ENCODE measurements at regions not wholly inside any gene's neighbourhood (a gene's known extent, or its start where the extent isn't known, plus 50 kb on each side); places are given as distances from the start of the nearest gene placed in this dataset.

- TF ChIP-seq MLLT1 (IDR thresholded peaks at IDR 0.05) (no peak), SMC3 (IDR thresholded peaks at IDR 0.05; ENCODE audit: borderline replicate concordance, low read length) (no peak), NKRF (conservative IDR thresholded peaks at IDR 0.05) (no peak), ATF3 (IDR thresholded peaks at IDR 0.05; ENCODE audit: borderline replicate concordance, extremely low read depth, low read depth, low read length) (no peak), REST (IDR thresholded peaks at IDR 0.05; ENCODE audit: low read depth, low read length) (no peak), JUNB (IDR thresholded peaks at IDR 0.05) (no peak), CREB1 (IDR thresholded peaks at IDR 0.05; ENCODE audit: low read depth) (no peak), BRCA1 (IDR thresholded peaks at IDR 0.05; ENCODE audit: low read depth, low read length) (no peak)
Observed at GRCh38 chr12:47478426-47478825, 227.4 kb downstream of the RPAP3 start (continued).

Data from GM12878 (cell line).